Hematopoietic multipotent progenitor cell (in vitro differentiated cells): ENCODE measurements at regions not wholly inside any gene's neighbourhood (a gene's known extent, or its start where the extent isn't known, plus 50 kb on each side); places are given as distances from the start of the nearest gene placed in this dataset.
"Not testable (repeated sequence)": the region's sequence is repeated elsewhere in the genome, so short reads cannot be mapped to it uniquely, and the experiment has no call there.

ENCODE experiments used
- DNase-seq, 3 donors: peaks; one replicate each; pipeline ENCODE4 v3.0.0-alpha.2; 2011 to 2015; ENCODE audit warnings: low read depth in 2 of 3, low spot score in 2 of 3

DNA sequence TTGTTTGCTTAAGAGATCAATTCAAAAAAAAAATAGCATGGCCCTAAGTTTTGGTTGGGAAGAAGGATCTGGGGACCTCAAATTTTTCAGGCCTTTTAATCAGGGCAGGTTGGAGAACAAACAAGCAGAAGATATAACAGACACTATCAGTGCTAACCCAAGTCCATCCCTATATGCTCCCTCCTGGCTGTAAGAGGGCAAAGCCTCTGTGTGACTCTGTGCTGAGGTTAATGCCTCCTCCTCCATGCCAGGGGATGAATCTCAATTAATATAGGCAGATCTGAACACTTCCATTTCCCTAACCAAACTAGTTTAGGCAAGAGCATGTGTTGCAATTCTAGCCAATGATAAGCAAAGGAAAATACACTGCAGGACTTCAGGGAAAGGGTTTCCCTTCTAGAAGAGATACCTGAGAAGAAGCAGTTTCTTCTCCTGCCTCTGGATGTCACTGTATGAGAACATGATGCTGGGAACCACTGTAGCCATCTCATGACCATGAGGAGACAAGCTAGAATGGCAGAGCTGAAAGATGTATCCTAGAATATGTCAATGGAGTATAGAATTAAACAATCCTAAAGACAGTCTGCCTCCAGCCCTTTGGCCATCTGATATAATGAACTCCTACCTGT is 76.0 kb downstream of the CHD9NB start:
- peak in 2 of 3 donors; percentile 10 to 22 for DNase-seq

- no peak for DNase-seq
Observed at GRCh38 chr16:52967744-52968143, 85.0 kb downstream of the CHD9NB start.

DNA sequence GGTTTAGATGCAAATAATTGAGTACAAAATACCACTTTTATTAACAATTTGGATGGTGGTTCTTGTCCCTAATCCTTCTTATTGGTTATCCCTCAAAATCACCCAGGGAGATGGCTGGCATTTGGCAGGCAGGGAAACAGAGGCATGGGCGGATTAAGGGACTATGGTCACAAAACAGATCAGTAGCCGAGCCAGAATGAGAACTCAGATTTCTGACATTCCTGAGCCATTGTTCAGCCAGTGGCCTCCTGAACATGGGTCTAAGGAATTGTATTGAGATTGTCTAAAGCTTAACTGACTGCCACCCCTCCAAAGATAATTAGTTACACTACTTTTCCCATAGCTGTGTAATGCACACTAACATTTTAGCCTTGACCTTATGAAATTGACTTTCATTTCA is 88.4 kb downstream of the CHD9NB start:
- no peak for DNase-seq

- DNase-seq, result no peak
Observed at GRCh38 chr16:52963855-52964242, 88.8 kb downstream of the CHD9NB start.

DNA sequence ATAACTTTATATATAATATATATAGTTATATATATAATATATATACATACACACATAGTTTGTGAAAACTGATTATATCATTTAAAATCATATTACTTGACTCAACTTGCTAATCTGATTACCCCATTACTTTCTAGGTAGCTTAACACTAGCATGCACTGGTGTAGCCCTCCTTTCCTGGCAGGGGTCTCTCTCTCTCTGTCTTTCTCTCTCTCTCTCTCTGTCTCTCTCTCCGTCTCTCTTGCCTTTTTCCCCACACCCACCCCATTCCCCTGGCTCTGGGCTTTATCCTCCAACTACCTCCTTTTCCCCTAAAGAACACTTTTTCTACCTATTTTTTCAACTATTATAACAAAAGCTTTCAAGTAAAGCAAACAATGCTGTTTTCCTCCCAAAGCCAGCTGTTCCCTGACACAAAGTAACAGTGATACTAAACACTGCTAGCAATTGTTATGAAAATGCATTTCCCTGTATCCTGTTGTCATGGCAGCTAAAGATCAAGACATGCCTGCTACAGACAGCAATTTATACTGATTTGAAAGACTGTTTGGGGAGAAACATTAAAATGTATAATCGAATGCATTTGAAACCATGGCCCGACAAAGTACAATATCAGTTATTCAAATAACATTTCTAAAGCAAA is 89.4 kb downstream of the CHD9NB start:
- DNase-seq, result no peak

DNA sequence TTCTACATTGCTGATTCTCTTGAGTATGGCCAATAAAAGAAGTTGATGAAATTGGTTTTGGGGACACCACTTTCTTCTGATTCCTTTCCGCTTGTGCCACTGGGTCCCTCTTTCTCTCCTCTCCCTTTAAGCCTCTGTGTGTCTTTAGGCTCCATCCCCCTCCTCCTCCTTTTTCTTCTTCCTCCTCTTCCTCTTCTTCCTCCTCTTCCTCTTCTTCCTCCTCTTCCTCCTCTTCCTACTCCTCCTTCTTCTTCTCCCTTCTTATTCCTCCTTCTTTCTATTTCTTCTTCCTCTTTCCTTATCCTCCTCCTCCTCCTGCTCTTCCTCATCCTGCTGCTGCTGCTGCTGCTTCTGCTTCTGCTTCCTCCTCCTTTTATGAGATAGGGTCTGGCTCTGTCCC is 93.7 kb downstream of the CHD9NB start:
- DNase-seq, result no peak

- no peak for DNase-seq
Observed at GRCh38 chr16:52957199-52957598, 95.5 kb downstream of the CHD9NB start.

- DNase-seq, result no peak
Observed at GRCh38 chr16:52956044-52956443, 96.7 kb downstream of the CHD9NB start.

- DNase-seq, result no peak
Observed at GRCh38 chr16:52953215-52953614, 99.5 kb downstream of the CHD9NB start.

DNA sequence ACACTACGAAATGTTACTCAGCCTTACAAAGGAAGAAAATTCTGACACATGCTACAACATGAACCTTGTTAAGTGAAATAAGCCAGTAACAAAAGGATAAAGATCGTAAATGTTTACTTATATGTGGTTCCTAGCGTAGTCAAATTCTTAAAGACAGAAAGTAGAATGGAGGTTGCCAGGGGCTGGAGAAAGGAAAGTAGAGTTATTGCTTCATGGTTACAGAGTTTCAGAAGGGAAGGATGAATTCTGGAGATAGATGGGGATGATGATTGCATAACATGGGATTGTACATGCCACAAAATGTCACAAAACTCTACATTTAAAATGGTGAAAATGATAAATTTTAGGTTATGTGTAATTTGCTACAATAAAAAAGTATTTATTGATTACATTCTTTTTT is 103.8 kb downstream of the CHD9NB start:
- no peak for DNase-seq

GRCh38 chr16:52932321-52932720 is 120.4 kb downstream of the CHD9NB start:
- DNase-seq, result no peak

GRCh38 chr16:52929478-52930400 is 123.0 kb downstream of the CHD9NB start:
- no peak for DNase-seq

GRCh38 chr16:52928955-52929354 is 123.7 kb downstream of the CHD9NB start:
- no peak for DNase-seq

- no peak for DNase-seq
Observed at GRCh38 chr16:52925143-52925542, 127.6 kb downstream of the CHD9NB start.

- no peak for DNase-seq
Observed at GRCh38 chr16:52924162-52924561, 128.5 kb downstream of the CHD9NB start.

DNA sequence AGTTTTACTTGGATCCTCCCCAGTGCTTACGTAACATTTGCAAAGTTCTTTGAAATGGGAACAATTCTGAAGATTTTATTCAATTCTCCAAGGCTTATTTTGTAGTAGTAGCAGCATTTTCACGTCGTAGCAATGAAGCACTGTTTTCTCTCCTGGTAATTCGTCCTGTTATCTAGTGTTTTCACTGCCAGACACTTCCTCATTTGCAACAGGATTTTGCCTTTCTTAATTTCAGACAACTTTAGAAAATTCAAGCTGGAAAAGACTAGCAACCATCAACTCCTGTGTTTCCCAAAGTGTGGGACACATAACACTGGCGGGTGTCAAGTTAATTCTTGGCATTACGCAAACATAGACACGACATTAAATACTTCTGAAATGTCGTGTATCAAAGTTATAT is 131.6 kb downstream of the CHD9NB start:
- DNase-seq, result no peak

DNA sequence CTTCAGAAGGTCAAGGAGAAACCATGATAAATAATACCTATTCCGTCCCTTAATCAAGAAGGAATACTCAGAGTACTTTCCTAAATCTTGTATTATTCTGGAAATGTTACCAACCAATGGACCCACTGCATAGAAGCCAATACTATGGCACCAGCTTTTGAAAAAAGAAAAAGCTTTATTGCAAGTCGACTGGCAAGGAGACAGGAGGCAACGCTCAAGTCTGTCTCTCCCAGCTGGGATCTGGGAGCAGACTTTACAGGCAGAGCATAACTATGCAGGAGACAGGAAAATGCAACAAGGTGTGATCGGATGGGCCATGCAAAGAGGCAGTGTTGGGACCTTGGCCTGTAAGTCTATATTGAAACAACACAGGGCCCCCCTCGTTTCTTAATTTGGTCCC is 132.4 kb downstream of the CHD9NB start:
- no peak for DNase-seq

DNA sequence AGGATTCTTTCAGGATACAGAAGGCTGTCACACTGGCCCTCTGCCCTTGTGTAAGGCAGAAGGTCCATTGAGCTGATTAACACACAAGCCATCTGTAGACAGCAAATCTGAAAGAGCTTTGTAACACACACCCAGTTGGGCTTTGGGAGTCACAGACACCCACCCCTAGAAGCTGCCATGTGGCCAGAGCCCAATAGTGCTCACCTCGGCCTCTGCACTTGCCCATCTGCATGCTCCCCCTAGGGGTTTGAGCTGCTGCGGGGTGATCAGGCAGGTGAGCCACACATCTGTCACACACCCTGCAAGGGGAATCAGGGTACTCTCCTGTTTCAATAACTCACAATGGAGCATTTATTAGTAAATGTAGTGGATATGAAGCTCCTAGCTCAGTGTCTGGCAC is 138.3 kb downstream of the CHD9NB start:
- no peak for DNase-seq

- DNase-seq, result peak in 2 of 3 donors; percentile 9 to 14
Observed at GRCh38 chr16:52912565-52913173, 140.0 kb downstream of the CHD9NB start.

DNA sequence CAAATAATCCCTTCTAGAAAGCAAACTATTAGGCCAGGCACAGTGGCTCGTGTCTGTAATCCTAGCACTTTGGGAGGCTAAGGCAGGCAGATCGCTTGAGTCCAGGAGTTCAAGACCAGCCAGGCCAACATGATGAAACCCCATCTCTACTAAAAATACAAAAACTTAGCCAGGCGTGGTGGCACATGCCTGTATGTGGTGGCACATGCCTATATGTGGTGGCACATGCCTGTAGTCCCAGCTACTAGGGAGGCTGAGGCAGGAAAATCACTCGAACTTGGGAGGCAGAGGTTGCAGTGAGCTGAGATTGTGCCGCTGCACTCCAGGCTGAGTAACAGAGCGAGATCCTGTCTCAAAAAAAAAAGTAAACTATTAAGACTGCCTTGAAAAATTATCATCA is 144.6 kb downstream of the CHD9NB start:
- DNase-seq, result not testable (repeated sequence)

DNA sequence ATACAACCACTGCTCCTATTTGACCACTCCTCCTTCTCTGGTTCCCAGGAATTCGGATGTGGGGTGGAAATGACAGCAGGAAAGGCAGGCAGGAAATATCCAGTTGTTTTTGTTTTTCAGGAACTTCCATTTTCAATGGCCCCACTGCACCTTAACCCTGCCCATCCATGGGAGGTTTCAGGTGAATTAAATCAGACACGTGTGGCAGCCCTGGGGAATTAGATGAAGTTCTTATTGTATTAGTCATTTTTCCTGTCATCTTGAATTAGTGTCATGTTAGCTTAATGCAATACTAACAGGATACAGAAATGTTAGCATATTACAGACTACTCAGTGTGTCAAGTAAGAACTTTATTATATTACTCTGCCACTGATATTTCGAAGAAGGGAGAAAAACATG is 146.4 kb downstream of the CHD9NB start:
- no peak for DNase-seq
